ENCODE measurements at regions not wholly inside any gene's neighbourhood (a gene's known extent, or its start where the extent isn't known, plus 50 kb on each side); places are given as distances from the start of the nearest gene placed in this dataset.

DNA sequence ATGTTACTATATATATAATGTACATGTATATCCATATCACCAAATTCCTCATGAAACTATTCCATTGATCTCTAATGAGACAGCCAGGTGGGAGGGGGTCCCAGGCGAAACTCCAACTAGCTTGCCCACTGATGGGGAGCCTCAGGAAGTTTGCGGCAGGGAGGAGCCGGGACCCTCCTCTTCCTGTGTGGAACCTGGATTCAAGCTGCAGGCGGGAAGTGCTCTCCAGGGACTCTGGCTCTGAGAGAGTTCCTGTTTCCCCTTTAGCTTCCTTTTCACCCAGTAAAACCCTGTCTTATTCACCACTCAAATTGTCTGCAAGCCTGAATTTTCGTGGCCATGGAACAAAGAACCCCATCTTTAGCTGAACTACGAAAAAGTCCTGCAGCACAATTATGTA, 152.2 kb downstream of the OPN5 start:
- TF ChIP-seq, protein P1, sequence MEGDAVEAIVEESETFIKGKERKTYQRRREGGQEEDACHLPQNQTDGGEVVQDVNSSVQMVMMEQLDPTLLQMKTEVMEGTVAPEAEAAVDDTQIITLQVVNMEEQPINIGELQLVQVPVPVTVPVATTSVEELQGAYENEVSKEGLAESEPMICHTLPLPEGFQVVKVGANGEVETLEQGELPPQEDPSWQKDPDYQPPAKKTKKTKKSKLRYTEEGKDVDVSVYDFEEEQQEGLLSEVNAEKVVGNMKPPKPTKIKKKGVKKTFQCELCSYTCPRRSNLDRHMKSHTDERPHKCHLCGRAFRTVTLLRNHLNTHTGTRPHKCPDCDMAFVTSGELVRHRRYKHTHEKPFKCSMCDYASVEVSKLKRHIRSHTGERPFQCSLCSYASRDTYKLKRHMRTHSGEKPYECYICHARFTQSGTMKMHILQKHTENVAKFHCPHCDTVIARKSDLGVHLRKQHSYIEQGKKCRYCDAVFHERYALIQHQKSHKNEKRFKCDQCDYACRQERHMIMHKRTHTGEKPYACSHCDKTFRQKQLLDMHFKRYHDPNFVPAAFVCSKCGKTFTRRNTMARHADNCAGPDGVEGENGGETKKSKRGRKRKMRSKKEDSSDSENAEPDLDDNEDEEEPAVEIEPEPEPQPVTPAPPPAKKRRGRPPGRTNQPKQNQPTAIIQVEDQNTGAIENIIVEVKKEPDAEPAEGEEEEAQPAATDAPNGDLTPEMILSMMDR (conservative IDR thresholded peaks at IDR 0.05) = no peak
- no peak for TF ChIP-seq EZH2 (IDR thresholded peaks at IDR 0.05; ENCODE audit: low read depth)

Measured in PC-9 (cell line).